ENCODE measurements at regions not wholly inside any gene's neighbourhood (a gene's known extent, or its start where the extent isn't known, plus 50 kb on each side); places are given as distances from the start of the nearest gene placed in this dataset.

DNA sequence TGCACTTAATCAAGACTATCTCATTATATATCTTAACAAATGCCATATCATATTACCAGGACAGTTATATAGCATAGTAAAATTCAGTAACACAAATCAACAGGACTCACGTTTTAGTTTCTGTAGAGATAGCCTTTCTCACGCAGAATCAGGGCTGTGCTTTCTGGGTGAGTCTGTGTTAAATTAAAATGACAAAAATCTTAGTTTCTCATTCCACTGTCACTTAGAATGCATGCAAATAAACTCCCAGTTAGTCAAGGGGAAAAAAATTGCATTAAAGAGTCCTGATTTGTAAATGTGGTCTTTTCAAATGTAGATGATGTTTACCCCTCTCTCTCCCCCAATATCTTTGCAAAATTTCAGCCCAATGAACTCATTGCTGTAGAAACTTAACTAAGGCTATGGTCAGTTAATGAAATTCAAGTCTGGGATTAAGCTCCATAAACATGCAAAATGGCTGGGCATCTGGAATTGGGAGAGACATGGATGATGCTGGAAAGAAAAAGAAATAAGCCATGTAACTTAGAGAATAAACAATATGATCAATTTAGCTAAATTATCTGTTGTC is 77.8 kb upstream of the MGAT4C start:
- no peaks in the 10 kb centered on the region for H3K79me2 ChIP-seq (ENCODE audit: control insufficient read depth, insufficient read depth, low read length)
- CTCF ChIA-PET: no interaction called here
- no peak overlapping the region for H3K4me3 ChIP-seq (replicated peaks in 1 of 3; ENCODE audit: insufficient read depth in 1 of 3, low read depth in 1 of 3, low read length in 3 of 3)
- no peaks in the 10 kb centered on the region for H3K9me1 ChIP-seq (replicated peaks; ENCODE audit: control insufficient read depth, extremely low read depth, insufficient read depth, low read length)
- no peak for TF ChIP-seq POLR2AphosphoS5 (IDR thresholded peaks at IDR 0.05; ENCODE audit: insufficient read depth, low read depth, low read length)
- no peak for TF ChIP-seq POLR2A (IDR thresholded peaks at IDR 0.05; ENCODE audit: low read depth, low read length)
- TF ChIP-seq, protein P1, sequence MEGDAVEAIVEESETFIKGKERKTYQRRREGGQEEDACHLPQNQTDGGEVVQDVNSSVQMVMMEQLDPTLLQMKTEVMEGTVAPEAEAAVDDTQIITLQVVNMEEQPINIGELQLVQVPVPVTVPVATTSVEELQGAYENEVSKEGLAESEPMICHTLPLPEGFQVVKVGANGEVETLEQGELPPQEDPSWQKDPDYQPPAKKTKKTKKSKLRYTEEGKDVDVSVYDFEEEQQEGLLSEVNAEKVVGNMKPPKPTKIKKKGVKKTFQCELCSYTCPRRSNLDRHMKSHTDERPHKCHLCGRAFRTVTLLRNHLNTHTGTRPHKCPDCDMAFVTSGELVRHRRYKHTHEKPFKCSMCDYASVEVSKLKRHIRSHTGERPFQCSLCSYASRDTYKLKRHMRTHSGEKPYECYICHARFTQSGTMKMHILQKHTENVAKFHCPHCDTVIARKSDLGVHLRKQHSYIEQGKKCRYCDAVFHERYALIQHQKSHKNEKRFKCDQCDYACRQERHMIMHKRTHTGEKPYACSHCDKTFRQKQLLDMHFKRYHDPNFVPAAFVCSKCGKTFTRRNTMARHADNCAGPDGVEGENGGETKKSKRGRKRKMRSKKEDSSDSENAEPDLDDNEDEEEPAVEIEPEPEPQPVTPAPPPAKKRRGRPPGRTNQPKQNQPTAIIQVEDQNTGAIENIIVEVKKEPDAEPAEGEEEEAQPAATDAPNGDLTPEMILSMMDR (IDR thresholded peaks at IDR 0.05; ENCODE audit: extremely low read depth in 1 of 2, insufficient read depth in 1 of 2, low read depth in 1 of 2, low read length in 2 of 2): no peak
- TF ChIP-seq, protein P2, sequence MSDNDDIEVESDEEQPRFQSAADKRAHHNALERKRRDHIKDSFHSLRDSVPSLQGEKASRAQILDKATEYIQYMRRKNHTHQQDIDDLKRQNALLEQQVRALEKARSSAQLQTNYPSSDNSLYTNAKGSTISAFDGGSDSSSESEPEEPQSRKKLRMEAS (IDR thresholded peaks at IDR 0.05; ENCODE audit: insufficient read depth, insufficient read length): no peak
- no peak for TF ChIP-seq MYC (IDR thresholded peaks at IDR 0.05; ENCODE audit: low read depth, low read length)
- BruUV-seq (replicated peaks): no TSS peak
- no peaks in the 10 kb centered on the region for H3K4me1 ChIP-seq (ENCODE audit: control insufficient read depth, extremely low read depth, insufficient read depth, low read length)
- POLR2A ChIA-PET: no interaction called here
- no peaks in the 10 kb centered on the region for H3K9me3 ChIP-seq (replicated peaks; ENCODE audit: control insufficient read depth, insufficient read depth, low read length)
- intact Hi-C loops (cut with micrococcal nuclease) (no loop called here), dilution Hi-C loops (cut with MboI; ENCODE audit: extremely low pct_ligation_motif_present, low sequenced_read_pairs) (no loop called here)
- no peak for FAIRE-seq
- no peak overlapping the region for H3K27ac ChIP-seq (ENCODE audit: insufficient read depth, low read depth, low read length)
- H3K4me2 ChIP-seq (ENCODE audit: insufficient read depth, low read length): no peak overlapping the region
- no peaks in the 10 kb centered on the region for H3K27me3 ChIP-seq (ENCODE audit: control insufficient read depth in 2 of 2, insufficient read depth in 2 of 2, low read length in 2 of 2)
- no peaks in the 10 kb centered on the region for H3K36me3 ChIP-seq (ENCODE audit: control insufficient read depth in 2 of 2, extremely low read depth in 1 of 2, insufficient read depth in 2 of 2, low read length in 2 of 2)
- no peak overlapping the region for H3K9ac ChIP-seq (replicated peaks; ENCODE audit: extremely low read depth, insufficient read depth, low read length)
- no peak for DNase-seq (ENCODE audit: low read depth, low spot score)
- no peak overlapping the region for H2AFZ ChIP-seq (ENCODE audit: low read depth, low read length)
- H4K20me1 ChIP-seq (replicated peaks; ENCODE audit: control insufficient read depth, extremely low read depth, insufficient read depth, low read length): no peaks in the 10 kb centered on the region

DNA sequence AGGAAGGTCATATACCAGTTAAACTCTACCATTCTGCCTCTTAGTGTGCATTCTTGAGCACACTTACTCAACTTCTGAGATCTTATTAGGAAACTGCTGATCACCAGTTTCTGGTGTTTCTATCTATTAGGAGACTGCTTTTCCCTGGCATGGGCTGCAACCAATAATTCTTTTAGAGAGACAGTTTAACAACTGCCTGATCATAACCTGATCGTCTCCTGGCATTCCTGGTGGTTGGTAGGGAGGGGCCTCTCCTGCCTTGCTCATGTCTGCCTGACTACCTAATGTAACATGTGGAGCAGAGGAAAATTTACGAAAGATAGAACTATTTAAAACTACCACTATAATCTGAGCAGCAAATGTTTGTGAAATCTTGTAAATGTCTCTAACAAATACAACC is 75.3 kb upstream of the MGAT4C start:
- intact Hi-C loops (cut with micrococcal nuclease): no loop called here
- Histone ChIP-seq H3K9me1 (replicated peaks; ENCODE audit: control insufficient read depth, extremely low read depth, insufficient read depth, low read length) (no peaks in the 10 kb centered on the region), H2AFZ (ENCODE audit: low read depth, low read length) (no peak overlapping the region)

More for the DNA sequence above, 75.3 kb upstream of the MGAT4C start:
- Histone ChIP-seq H3K27ac (ENCODE audit: insufficient read depth, low read depth, low read length) (no peak overlapping the region), H3K79me2 (ENCODE audit: control insufficient read depth, insufficient read depth, low read length) (no peaks in the 10 kb centered on the region), H4K20me1 (replicated peaks; ENCODE audit: control insufficient read depth, extremely low read depth, insufficient read depth, low read length) (no peaks in the 10 kb centered on the region), H3K9me3 (replicated peaks; ENCODE audit: control insufficient read depth, insufficient read depth, low read length) (no peaks in the 10 kb centered on the region), H3K4me1 (ENCODE audit: control insufficient read depth, extremely low read depth, insufficient read depth, low read length) (no peaks in the 10 kb centered on the region), H3K36me3 (ENCODE audit: control insufficient read depth in 2 of 2, extremely low read depth in 1 of 2, insufficient read depth in 2 of 2, low read length in 2 of 2) (no peaks in the 10 kb centered on the region), H3K4me3 (replicated peaks in 1 of 3; ENCODE audit: insufficient read depth in 1 of 3, low read depth in 1 of 3, low read length in 3 of 3) (no peak overlapping the region), H3K9ac (replicated peaks; ENCODE audit: extremely low read depth, insufficient read depth, low read length) (no peak overlapping the region), H3K27me3 (ENCODE audit: control insufficient read depth in 2 of 2, insufficient read depth in 2 of 2, low read length in 2 of 2) (no peaks in the 10 kb centered on the region), H3K4me2 (ENCODE audit: insufficient read depth, low read length) (no peak overlapping the region)
- BruUV-seq (replicated peaks): no TSS peak
- FAIRE-seq (no peak), DNase-seq (ENCODE audit: low read depth, low spot score) (no peak)
- ChIA-PET CTCF (no interaction called here), POLR2A (no interaction called here)
- dilution Hi-C loops (cut with MboI; ENCODE audit: extremely low pct_ligation_motif_present, low sequenced_read_pairs): no loop called here
- no peak for TF ChIP-seq JUN (IDR thresholded peaks at IDR 0.05; ENCODE audit: borderline replicate concordance, insufficient read depth, insufficient read length, low read depth)
- no peak for TF ChIP-seq GATA2 (IDR thresholded peaks at IDR 0.05; ENCODE audit: insufficient read depth, insufficient read length, low read depth, low read length)
- TF ChIP-seq, protein P1 (IDR thresholded peaks at IDR 0.05; ENCODE audit: extremely low read depth in 1 of 2, insufficient read depth in 1 of 2, low read depth in 1 of 2, low read length in 2 of 2): no peak
- no peak for TF ChIP-seq FOS (IDR thresholded peaks at IDR 0.05; ENCODE audit: borderline replicate concordance, insufficient read depth, low read length)
- TF ChIP-seq POLR2A (IDR thresholded peaks at IDR 0.05; ENCODE audit: low read depth, low read length): no peak
- no peak for TF ChIP-seq MYC (IDR thresholded peaks at IDR 0.05; ENCODE audit: low read depth, low read length)

Data from endothelial cell of umbilical vein (primary cell).